Neural cell (in vitro differentiated cells): ENCODE measurements at regions not wholly inside any gene's neighbourhood (a gene's known extent, or its start where the extent isn't known, plus 50 kb on each side); places are given as distances from the start of the nearest gene placed in this dataset.

Experiments used
- EP300 ChIP-seq: fragments of 450-650 bp; conservative IDR thresholded peaks from 2 replicates; pipeline ENCODE4 v1.6.1; 2014; ENCODE audit warnings: antibody characterized with exemption, mild to moderate bottlenecking, moderate library complexity; ENCODE audit not compliant: poor library complexity, severe bottlenecking
- POLR2AphosphoS5 ChIP-seq: IDR thresholded peaks from 2 replicates; pipeline ENCODE4 v1.6.1; 2012
- TF ChIP-seq, protein P1 (sequence below): fragments of 450-650 bp; IDR thresholded peaks from 2 replicates; pipeline ENCODE4 v1.5.1; 2014; ENCODE audit warnings: antibody characterized with exemption, mild to moderate bottlenecking, moderate library complexity; ENCODE audit not compliant: poor library complexity, severe bottlenecking

DNA sequence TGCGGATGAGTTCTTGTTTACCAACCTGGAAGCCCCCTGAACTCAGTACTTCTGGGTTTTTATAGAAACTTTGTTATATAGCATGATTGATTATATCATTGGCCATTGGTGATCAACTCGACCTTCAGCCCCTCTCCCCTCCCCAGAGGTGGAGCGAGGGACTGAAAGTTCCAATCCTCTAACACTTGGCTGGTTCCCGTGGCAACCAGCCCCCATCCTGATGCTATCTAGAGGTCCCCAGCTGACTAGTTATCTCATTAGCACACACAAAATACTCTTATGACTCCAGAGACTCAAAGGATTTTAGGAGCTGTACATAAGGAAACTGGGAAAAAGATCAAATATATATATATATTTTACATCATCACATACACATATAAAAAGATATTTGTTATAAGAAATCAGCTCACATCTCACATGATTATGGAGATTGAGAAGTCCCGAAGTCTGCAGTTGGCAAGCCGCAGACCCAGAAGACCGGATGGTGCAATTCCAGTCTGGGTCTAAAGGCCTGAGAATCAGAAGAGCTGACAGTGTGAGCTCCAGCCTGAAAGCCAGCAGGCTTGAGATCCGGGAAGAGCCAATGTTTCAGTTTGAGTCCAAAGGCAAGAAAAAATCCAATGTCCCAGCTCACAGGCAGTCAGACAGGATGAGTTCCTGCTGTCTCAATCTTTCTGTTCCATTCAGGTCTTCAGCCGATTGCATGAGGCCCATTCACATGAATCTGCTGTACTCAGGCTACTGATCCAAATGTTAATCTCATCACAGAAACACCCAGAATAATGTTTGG is 179.3 kb upstream of the DTNBP1 start:
- TF ChIP-seq EP300 (no peak), POLR2AphosphoS5 (no peak)
- TF ChIP-seq, protein P1, sequence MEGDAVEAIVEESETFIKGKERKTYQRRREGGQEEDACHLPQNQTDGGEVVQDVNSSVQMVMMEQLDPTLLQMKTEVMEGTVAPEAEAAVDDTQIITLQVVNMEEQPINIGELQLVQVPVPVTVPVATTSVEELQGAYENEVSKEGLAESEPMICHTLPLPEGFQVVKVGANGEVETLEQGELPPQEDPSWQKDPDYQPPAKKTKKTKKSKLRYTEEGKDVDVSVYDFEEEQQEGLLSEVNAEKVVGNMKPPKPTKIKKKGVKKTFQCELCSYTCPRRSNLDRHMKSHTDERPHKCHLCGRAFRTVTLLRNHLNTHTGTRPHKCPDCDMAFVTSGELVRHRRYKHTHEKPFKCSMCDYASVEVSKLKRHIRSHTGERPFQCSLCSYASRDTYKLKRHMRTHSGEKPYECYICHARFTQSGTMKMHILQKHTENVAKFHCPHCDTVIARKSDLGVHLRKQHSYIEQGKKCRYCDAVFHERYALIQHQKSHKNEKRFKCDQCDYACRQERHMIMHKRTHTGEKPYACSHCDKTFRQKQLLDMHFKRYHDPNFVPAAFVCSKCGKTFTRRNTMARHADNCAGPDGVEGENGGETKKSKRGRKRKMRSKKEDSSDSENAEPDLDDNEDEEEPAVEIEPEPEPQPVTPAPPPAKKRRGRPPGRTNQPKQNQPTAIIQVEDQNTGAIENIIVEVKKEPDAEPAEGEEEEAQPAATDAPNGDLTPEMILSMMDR, result no peak
